ENCODE measurements at regions not wholly inside any gene's neighbourhood (a gene's known extent, or its start where the extent isn't known, plus 50 kb on each side); places are given as distances from the start of the nearest gene placed in this dataset.

- no peak for DNase-seq (ENCODE audit: low read depth, low spot score)
These were observed 106.7 kb upstream of the CADPS start for GRCh38 chr3:62981962-62982361.

DNA sequence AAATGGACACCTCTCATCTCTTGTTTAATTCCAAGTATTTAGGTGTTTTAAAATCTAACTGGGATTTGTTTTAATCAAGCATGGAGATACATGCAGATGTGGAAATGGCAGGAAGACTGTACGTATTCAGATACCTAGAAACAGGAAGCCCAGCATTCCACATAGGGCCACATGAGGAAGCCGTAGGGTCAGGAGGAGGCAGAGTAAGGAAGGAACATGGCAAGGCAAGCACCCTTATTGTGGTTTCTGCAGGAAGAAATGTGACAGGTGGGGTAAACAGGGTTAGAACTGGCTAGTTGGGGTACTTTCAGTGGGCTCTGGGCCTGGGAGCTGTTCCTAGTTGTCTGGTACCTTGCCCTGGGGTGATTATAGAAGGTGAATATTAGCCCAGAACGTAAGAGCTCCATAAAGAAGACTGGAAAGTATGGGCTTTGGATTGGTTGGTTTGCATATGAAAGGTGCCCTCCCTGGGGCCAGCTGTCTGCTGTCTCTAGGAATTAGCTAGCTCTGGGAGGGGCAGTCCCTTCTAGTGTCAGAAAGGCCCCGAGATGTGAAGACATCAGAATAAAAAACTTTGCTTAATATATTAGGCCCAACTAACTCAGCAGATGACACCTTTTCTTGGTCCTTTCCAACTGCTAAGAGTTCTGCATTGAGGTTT lies 107.7 kb upstream of the CADPS start:
- peak; percentile 77 for DNase-seq (ENCODE audit: low read depth, low spot score)

- DNase-seq (ENCODE audit: low read depth, low spot score), result no peak
These were observed 110.8 kb upstream of the CADPS start for GRCh38 chr3:62986061-62986460.

- no peak for DNase-seq (ENCODE audit: low read depth, low spot score)
These were observed 112.5 kb upstream of the CADPS start for GRCh38 chr3:62987721-62988120.

DNA sequence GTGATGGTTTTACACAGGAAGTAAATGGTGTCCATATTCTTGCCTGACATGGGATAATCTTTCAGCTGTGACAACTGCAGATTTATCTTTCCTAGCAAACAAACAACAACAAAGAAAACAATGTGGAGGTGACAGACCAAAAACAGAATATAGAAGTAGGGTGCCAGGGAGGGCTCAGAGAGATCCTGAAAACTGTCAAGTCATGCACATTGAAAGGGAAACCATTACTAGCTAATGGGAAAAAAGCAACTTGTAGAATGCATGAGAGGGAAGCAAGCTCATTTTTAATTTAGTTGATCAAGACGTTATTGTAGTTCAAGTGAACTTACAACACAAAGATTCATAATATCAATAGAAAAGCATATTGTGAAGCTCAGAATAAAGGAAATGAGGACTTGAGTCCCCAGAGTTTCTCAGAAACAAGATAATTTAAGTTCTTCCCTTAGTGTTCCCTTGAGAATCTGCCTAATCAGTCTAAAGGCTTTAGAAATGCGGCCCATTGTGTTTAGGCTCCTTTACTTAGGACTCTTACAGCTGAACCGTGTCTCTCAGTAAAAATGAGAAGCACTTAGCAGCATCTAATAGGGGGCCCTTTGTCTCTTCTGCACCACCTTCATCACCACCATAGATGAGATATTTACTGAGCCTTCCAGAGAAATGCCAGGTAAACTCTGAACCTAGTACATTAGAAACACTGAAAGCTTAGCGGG lies 115.6 kb upstream of the CADPS start:
- DNase-seq (ENCODE audit: low read depth, low spot score), result no peak

GRCh38 chr3:62992520-62992919 lies 117.3 kb upstream of the CADPS start:
- no peak for DNase-seq (ENCODE audit: low read depth, low spot score)

DNA sequence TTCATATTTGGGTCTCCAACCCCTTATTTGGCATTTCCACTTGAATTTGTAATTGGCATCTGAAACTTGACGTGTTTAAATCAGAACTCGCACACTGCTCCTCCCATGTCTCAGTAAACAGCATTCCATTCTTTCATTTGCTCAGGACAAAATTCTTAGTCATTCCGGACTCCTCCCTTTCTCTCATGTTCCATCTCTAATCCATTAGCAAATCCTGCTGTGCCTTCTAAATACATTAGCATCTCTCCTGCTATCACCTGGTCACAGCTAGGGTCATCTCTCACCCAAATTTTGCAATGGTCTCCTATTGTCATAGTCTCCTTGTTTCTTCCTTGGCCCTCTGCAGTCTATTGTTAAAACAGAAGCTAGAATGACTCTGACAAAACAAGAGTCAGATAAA lies 119.9 kb upstream of the CADPS start:
- no peak for DNase-seq (ENCODE audit: low read depth, low spot score)

DNA sequence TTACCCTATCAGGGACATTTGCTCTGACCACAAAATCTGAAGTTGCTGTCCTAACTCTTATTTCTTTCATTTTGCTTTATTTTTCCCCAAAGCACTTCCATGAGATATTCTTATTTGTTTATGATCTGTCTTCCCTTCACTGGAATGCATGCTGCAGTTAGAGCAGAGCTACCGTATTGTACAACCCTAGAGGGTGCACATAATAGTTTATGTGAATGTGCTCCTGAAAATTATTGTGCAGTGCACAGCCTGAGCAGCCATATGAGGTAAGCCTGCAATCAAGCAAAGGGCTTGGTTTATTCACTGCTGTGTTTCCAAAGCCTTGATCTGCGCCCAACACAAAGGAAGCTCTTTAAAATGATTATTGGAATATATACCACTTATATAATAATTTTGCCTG lies 120.3 kb upstream of the CADPS start:
- no peak for DNase-seq (ENCODE audit: low read depth, low spot score)

DNA sequence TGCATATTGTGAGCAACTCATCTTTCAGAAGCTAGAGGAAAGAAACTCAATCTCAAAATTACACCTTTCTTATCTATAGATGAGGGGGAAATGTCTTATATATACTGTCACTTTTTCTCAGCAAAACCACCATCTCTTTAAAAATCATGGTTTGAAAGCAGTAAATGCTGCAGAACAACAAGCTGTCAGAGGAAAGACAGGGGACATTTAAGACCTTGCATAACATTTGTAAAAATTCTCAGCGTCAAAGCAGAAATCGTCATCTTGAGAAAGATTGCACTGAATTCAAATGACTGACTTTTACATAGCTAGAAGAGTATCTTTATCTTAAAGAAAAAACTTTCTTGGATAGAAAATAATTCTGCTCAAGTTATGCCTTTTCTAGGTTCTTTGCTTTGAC lies 122.2 kb upstream of the CADPS start:
- DNase-seq (ENCODE audit: low read depth, low spot score), result no peak

GRCh38 chr3:62999158-62999557 lies 123.9 kb upstream of the CADPS start:
- no peak for DNase-seq (ENCODE audit: low read depth, low spot score)

DNA sequence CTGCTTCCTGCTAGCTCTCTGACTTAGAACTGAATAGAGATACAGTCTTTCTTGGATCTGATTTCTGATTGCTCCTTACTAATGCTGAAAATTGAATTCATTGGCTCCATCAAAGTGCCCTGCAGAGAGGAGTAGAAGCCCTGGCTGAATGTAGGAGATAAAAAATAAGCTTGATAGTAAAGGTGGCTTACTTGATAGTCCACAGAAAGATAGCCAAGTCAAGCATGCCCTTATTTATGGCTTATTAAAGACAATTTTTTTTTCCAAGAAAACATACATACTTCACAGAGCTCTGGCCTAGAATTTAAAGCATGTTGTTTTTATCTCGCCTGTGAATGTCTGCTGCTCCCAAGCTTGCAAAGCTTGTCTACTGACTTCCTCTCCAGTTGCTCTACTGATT lies 124.6 kb upstream of the CADPS start:
- DNase-seq (ENCODE audit: low read depth, low spot score), result no peak

DNA sequence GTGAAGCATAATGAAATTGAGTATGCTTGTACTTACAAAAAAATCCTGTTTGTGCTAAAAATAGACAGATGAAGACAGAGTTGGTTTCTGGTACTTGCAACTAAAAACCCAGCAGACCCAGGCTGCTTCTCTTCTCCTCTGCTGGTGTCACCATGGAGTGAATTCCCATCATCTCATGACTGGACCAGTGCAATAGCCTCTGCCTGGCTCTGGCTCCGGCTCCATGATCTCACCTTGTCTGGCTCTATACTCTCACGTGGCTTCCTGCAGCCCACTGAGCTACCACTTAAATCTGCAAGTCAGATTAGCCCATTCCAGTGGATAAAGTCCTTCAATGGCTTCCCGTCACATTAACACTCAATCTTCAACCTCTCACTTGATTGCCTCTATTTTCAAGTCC lies 129.2 kb upstream of the CADPS start:
- DNase-seq (ENCODE audit: low read depth, low spot score), result no peak

DNA sequence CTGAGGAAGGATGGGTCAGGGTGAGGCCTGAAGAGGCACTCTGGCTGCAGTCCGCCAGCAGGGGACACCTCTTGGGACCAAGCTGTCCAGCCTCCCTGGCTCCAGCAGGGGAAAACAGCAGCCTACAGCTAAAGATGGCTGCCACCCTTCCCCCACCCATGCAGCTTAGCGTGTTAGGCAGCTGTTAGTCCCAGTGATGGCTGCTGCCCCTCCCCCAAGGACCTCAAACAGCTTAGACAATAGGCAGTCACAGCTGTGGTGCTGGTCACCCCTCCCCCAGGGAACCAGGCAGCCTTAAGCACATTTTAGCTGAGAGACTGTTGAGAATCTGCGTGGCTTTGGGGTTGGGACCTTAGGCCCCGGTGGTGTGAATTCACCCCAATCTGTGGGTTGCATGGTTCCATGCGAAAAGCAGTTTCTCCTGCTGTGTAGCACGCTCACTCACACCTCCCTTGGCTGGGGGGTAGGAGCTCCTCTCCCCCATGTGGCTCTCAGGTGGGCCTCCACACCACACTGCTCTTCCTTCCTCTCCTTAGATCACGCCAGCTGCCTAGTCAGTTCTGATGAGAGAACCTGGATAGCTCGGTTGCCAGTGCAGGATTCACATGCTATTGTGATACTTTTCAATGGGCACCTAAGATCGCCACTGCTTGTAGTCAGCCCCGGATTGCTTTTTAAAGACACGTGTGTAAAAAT lies 140.5 kb upstream of the CADPS start:
- peak; percentile 93 for DNase-seq (ENCODE audit: low read depth, low spot score)

DNA sequence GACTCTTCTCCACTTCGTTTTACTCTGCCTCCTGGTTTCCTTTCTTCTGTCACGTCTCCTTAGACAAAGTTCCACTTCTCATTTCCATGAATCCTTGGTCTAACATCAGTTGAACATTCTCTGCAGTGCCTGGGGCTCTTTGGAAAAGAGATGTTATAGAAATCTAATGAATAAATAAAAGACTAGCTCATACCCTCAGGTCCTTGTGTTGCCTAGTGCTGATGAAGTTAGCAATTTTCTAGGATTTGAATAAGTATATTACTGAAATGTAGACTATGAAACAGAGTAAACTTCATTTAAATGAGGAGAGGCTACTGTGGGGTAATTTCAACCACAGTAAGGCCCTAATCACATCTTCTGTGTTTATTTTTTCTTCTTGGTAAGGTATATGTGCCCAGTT lies 146.9 kb upstream of the CADPS start:
- no peak for DNase-seq (ENCODE audit: low read depth, low spot score)

DNA sequence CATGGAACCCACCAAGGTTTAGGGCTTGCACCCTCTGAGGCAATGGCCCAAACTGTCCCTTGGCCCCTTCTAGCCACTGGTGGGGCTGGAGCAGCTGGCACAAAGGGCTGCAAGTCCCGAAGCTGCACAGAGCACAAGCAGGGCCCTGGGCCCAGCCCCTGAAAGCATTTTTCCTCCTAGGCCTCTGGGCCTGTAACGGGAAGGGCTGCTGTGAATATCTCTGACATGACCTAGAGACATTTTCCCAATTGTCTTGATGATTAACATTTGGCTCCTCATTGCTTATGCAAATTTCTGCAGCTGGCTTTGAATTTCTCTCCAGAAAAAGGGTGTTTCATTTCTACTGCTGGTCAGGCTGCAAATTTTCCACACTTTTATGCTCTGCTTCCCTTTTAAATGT lies 151.5 kb upstream of the CADPS start:
- no peak for DNase-seq (ENCODE audit: low read depth, low spot score)

DNA sequence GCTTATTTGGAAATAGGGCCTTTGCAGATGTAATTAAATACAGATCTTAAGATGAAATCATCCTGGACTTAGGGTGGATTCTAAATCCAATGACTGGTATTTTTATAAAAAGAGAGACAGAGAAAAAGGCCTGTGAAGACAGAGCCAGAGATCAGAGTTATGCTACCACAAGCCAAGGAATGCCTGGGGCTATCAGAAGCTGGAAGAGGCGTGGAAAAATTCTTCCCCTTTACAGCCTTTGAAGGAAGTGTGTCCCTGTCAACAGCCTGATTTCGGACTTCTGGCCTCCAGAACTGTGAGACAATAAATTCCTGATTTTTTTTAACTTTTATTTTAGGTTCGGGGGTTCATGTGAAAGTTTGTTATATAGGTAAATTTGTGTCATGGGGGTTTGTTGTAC lies 154.1 kb upstream of the CADPS start:
- DNase-seq (ENCODE audit: low read depth, low spot score), result peak; percentile 74

GRCh38 chr3:63029921-63030320 lies 154.7 kb upstream of the CADPS start:
- DNase-seq (ENCODE audit: low read depth, low spot score), result no peak

DNA sequence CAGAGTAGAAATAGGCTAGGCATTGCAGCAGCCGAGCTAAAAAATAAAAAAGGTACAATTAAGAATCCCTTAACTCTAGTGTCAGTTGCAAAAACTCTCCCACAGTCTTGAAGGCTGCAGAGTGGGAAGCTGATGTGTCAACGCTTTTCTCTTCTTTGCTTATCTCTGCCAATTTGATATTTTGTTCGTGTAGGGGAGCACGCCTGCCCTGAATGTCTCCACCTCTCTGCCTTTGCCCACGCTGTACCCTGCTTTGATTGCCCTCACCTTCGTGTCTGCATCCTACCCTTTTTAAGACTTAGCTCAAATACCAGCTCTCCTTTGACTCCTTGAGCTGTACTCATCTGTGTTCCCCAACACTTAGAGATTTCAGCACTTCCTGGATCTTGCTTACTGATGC lies 155.4 kb upstream of the CADPS start:
- no peak for DNase-seq (ENCODE audit: low read depth, low spot score)

DNA sequence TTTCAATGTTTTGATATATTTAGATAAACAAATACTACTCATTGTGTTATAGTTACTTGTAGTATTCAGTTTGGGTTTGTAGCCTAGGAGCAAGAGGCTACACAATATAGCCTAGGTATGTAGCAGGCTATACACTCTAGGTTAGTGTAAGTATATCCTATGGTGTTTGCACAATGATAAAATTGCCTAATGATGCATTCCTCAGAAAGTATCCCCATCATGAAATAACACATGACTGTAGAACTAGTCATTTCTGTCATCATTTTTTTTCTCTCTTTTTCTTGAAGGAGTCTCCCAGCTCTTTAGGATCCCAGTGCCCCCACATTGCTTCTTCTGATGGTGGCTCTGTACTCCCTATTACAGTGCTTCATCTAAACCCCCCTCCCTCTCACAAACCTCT lies 157.7 kb upstream of the CADPS start:
- no peak for DNase-seq (ENCODE audit: low read depth, low spot score)

DNA sequence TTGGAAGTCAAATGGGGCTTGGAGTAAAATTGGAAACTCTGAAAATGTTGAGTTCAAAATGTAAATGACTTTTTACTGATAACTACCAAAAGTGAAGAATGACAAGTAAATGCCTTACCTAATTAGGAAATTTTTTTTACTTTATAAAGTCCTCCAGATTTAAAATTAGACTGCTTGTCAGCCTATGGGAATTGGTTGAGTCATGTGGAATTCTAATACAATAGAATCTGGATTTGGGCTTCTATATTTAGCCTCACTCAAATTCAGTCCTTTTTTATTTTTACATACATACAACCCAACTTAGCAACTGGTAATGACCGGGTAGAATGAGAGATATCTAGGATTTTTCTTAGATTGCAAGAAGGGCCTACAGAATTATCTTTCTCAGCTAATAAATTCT lies 158.9 kb upstream of the CADPS start:
- DNase-seq (ENCODE audit: low read depth, low spot score), result no peak

DNA sequence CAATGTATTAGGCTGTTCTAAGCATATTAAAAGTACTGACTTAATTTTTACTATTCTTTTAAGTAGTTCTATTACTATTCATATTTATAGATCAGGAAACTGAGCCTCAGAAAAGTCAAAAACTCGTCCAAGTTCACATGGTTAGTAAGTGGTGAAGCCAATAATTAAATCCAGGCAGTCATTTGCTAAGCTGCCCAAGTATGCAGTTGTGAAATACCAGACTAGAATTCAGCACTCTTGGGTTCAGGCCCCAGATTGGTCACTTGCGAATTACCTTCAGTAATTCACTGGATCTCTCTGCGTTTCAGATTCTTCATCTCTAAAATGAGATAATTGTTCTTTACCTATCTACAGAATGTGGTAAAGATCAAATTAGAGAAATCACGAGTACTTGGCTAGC lies 161.9 kb upstream of the CADPS start:
- no peak for DNase-seq (ENCODE audit: low read depth, low spot score)

- no peak for DNase-seq (ENCODE audit: low read depth, low spot score)
These were observed 167.6 kb upstream of the CADPS start for GRCh38 chr3:63042833-63043232.

DNA sequence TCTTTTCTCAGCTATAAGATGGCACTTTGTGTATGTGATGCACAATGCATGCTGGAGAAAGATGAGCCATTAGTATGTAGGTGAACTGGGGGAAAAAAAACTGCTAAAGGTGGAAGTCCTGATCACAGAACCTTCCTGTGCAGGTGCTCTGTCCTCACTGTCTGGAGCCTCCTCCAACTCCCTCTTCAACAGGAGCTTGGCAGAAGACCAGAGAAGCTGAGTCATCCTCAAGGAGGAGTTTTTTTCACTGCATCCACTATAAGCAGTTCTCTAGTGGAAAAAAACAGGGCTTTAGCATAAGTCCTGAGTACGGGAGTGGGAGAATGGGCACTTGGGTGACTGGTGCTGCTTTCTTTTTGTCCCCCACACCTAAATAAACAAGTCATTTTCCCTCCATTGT lies 168.4 kb upstream of the CADPS start:
- DNase-seq (ENCODE audit: low read depth, low spot score), result no peak
